PC-9 (cell line): ENCODE measurements at regions not wholly inside any gene's neighbourhood (a gene's known extent, or its start where the extent isn't known, plus 50 kb on each side); places are given as distances from the start of the nearest gene placed in this dataset.

Source experiments
- BruUV-seq: library from RNA; stranded (reverse); fragments of 400-500 nt; replicated peaks from 2 replicates; lab custom pipeline; 2021; lab: Mats Ljungman, UMichigan
- CTCF ChIA-PET: fragments of 300-600 bp; sonication (Branson Sonifier 250); formaldehyde crosslinking; loops from one replicate; lab custom pipeline; 2022; ENCODE audit warnings: antibody characterized with exemption; lab: Charles Lee
- POLR2A ChIA-PET: fragments of 300-600 bp; sonication (Branson Sonifier 250); formaldehyde crosslinking; loops from one replicate; lab custom pipeline; 2022; ENCODE audit warnings: antibody characterized with exemption; ENCODE audit not compliant: unreplicated experiment; lab: Charles Lee
- DNase-seq, 2 experiments: peaks; one replicate each; pipeline versions ENCODE4 v3.0.0 to v3.0.0-alpha.2; 2015 to 2022; ENCODE audit warnings: mixed read lengths in 1 of 2
- H2AFZ ChIP-seq: fragments of 200-600 bp; sonication (generic); 2 replicates; pipeline ENCODE4 v1.8.1; 2017; ENCODE audit warnings: antibody characterized with exemption
- H3F3A ChIP-seq: fragments of 200-600 bp; sonication (generic); 2 replicates; pipeline ENCODE4 v1.8.1; 2017; ENCODE audit warnings: antibody characterized with exemption, mild to moderate bottlenecking, low read depth; ENCODE audit not compliant: insufficient read depth
- H3K27ac ChIP-seq: fragments of 200-600 bp; sonication (generic); 2 replicates; pipeline ENCODE4 v1.6.1; 2016; ENCODE audit warnings: mixed run types
- H3K27me3 ChIP-seq: fragments of 200-600 bp; sonication (generic); 2 replicates; pipeline ENCODE4 v1.6.1; 2016; ENCODE audit warnings: low read depth, mixed run types; ENCODE audit not compliant: insufficient read depth
- H3K36me3 ChIP-seq: fragments of 200-600 bp; sonication (generic); 2 replicates; pipeline ENCODE4 v1.6.1; 2016; ENCODE audit warnings: low read depth, mixed run types
- H3K4me1 ChIP-seq: fragments of 200-600 bp; sonication (generic); replicated peaks from 2 replicates; pipeline ENCODE4 v1.6.1; 2016; ENCODE audit warnings: mixed run types; ENCODE audit not compliant: insufficient read depth
- H3K4me2 ChIP-seq: fragments of 200-600 bp; sonication (generic); 2 replicates; pipeline ENCODE4 v1.6.1; 2017; ENCODE audit warnings: mixed run types
- H3K4me3 ChIP-seq: fragments of 200-600 bp; sonication (generic); 2 replicates; pipeline ENCODE4 v1.6.1; 2016; ENCODE audit warnings: mixed run types
- H3K79me2 ChIP-seq: fragments of 200-600 bp; sonication (generic); 2 replicates; pipeline ENCODE4 v1.6.1; 2017; ENCODE audit warnings: low read depth, mixed run types
- H3K9me2 ChIP-seq: fragments of 200-600 bp; sonication (generic); 2 replicates; pipeline ENCODE4 v1.8.1; 2017; ENCODE audit warnings: mild to moderate bottlenecking; ENCODE audit not compliant: insufficient read depth
- H3K9me3 ChIP-seq: fragments of 200-600 bp; sonication (generic); 2 replicates; pipeline ENCODE4 v1.8.1; 2016; ENCODE audit warnings: low read depth; ENCODE audit not compliant: insufficient read depth
- H4K20me1 ChIP-seq: fragments of 200-600 bp; sonication (generic); 2 replicates; pipeline ENCODE4 v1.8.1; 2017; ENCODE audit not compliant: insufficient read depth
- CTCF ChIP-seq: fragments of 200-600 bp; sonication (generic); conservative IDR thresholded peaks from 2 replicates; pipeline ENCODE4 v1.6.1; 2017; ENCODE audit warnings: mixed run types, antibody characterized with exemption, mild to moderate bottlenecking, moderate library complexity
- EZH2 ChIP-seq: fragments of 200-600 bp; sonication (generic); IDR thresholded peaks from 2 replicates; pipeline ENCODE4 v1.8.0; 2017; ENCODE audit warnings: antibody characterized with exemption, low read depth
- intact Hi-C: fragments of 100-400 bp; cut with micrococcal nuclease; formaldehyde crosslinking; loops from one replicate; pipeline ENCODE4 v1.10.0; 2022; ENCODE audit not compliant: unreplicated experiment

- Histone ChIP-seq H3K27me3 (no peaks in the 10 kb centered on the region), H3K27ac (no peak overlapping the region), H2AFZ (no peak overlapping the region), H4K20me1 (no peaks in the 10 kb centered on the region), H3K9me2 (no peaks in the 10 kb centered on the region), H3K4me3 (no peak overlapping the region), H3K4me1 (no peaks in the 10 kb centered on the region), H3K79me2 (no peaks in the 10 kb centered on the region), H3K9me3 (no peaks in the 10 kb centered on the region), H3F3A (no peaks in the 10 kb centered on the region), H3K4me2 (no peak overlapping the region), H3K36me3 (no peaks in the 10 kb centered on the region)
- POLR2A ChIA-PET, result no interaction called here
- no peak for DNase-seq
- intact Hi-C loops, result no loop called here
- TF ChIP-seq EZH2 (no peak), CTCF (no peak)
- BruUV-seq, result no TSS peak
- CTCF ChIA-PET, result no interaction called here
Measured at GRCh38 chr6:97443408-97444080, 160.5 kb upstream of the MMS22L start.

GRCh38 chr6:97445407-97445806, 162.4 kb upstream of the MMS22L start:
- Histone ChIP-seq H3K79me2 (no peaks in the 10 kb centered on the region), H3K27me3 (no peaks in the 10 kb centered on the region), H3K9me2 (no peaks in the 10 kb centered on the region), H3K4me1 (no peaks in the 10 kb centered on the region), H3F3A (no peaks in the 10 kb centered on the region), H3K27ac (no peak overlapping the region), H3K9me3 (no peaks in the 10 kb centered on the region), H3K36me3 (no peaks in the 10 kb centered on the region), H3K4me3 (no peak overlapping the region), H2AFZ (no peak overlapping the region), H3K4me2 (no peak overlapping the region), H4K20me1 (no peaks in the 10 kb centered on the region)
- ChIA-PET CTCF (no interaction called here), POLR2A (no interaction called here)
- BruUV-seq, result no TSS peak
- no peak for DNase-seq
- TF ChIP-seq EZH2, result no peak
- TF ChIP-seq CTCF, result no peak
- intact Hi-C loops, result no loop called here

GRCh38 chr6:97449444-97449966, 166.5 kb upstream of the MMS22L start:
- no peaks in the 10 kb centered on the region for H3K36me3 ChIP-seq
- no peak overlapping the region for H2AFZ ChIP-seq
- BruUV-seq, result no TSS peak
- no peaks in the 10 kb centered on the region for H3K79me2 ChIP-seq
- no peaks in the 10 kb centered on the region for H4K20me1 ChIP-seq
- DNase-seq, result no peak
- H3K9me2 ChIP-seq, result no peaks in the 10 kb centered on the region
- H3K4me1 ChIP-seq, result no peaks in the 10 kb centered on the region
- H3K4me3 ChIP-seq, result no peak overlapping the region
- ChIA-PET CTCF (no interaction called here), POLR2A (no interaction called here)
- H3K4me2 ChIP-seq, result no peak overlapping the region
- no peak overlapping the region for H3K27ac ChIP-seq
- intact Hi-C loops, result no loop called here
- no peaks in the 10 kb centered on the region for H3F3A ChIP-seq
- H3K27me3 ChIP-seq, result no peaks in the 10 kb centered on the region
- TF ChIP-seq EZH2 (no peak), CTCF (no peak)
- H3K9me3 ChIP-seq, result no peaks in the 10 kb centered on the region
